Liver (tissue), 8 donors: ENCODE measurements at regions not wholly inside any gene's neighbourhood (a gene's known extent, or its start where the extent isn't known, plus 50 kb on each side); places are given as distances from the start of the nearest gene placed in this dataset.

ENCODE experiments used
- DNase-seq: peaks from one replicate; pipeline ENCODE4 v3.0.0-alpha.2; 2017; ENCODE audit warnings: low spot score
- H3K27ac ChIP-seq, 2 donors: one replicate each; pipeline ENCODE4 v1.7.0; 2013; ENCODE audit warnings: inconsistent platforms in 2 of 2, low read length in 2 of 2, control low read depth in 1 of 2, low read depth in 1 of 2, mild to moderate bottlenecking in 1 of 2
- H3K27me3 ChIP-seq, 4 donors: one replicate each; pipeline versions ENCODE4 v1.6.1 to v1.7.0; 2013; ENCODE audit warnings: low read length in 3 of 4, inconsistent platforms in 1 of 4, mild to moderate bottlenecking in 1 of 4, moderate library complexity in 1 of 4; ENCODE audit not compliant: control insufficient read depth in 4 of 4, insufficient read depth in 4 of 4
- H3K36me3 ChIP-seq, 4 donors: one replicate each; pipeline versions ENCODE4 v1.6.1 to v1.7.0; 2013; ENCODE audit warnings: low read length in 3 of 4, mild to moderate bottlenecking in 3 of 4, low read depth in 1 of 4, moderate library complexity in 1 of 4; ENCODE audit not compliant: control insufficient read depth in 4 of 4, insufficient read depth in 3 of 4
- H3K4me1 ChIP-seq, 4 donors: one replicate each; pipeline versions ENCODE4 v1.6.1 to v1.7.0; 2013; ENCODE audit warnings: low read length in 3 of 4, mild to moderate bottlenecking in 3 of 4, moderate library complexity in 1 of 4; ENCODE audit not compliant: control insufficient read depth in 4 of 4, insufficient read depth in 4 of 4
- H3K4me3 ChIP-seq, 3 donors: one replicate each; pipeline versions ENCODE4 v1.6.1 to v1.7.0; 2013; ENCODE audit warnings: low read length in 3 of 3, control low read depth in 1 of 3, low read depth in 1 of 3, mild to moderate bottlenecking in 1 of 3
- H3K9ac ChIP-seq, 2 donors: one replicate each; pipeline ENCODE4 v1.7.0; 2013; ENCODE audit warnings: low read length in 2 of 2, mild to moderate bottlenecking in 2 of 2, moderate library complexity in 2 of 2, control low read depth in 1 of 2, low read depth in 1 of 2
- H3K9me3 ChIP-seq, 4 donors: one replicate each; pipeline versions ENCODE4 v1.6.1 to v1.7.0; 2013; ENCODE audit warnings: low read length in 3 of 4; ENCODE audit not compliant: control insufficient read depth in 4 of 4
- EGR1 ChIP-seq, 2 donors: IDR thresholded peaks; 2 replicates each; pipeline ENCODE4 v1.6.1; 2016 to 2018; ENCODE audit warnings: antibody characterized with exemption in 2 of 2, low read depth in 2 of 2
- FOXA1 ChIP-seq: IDR thresholded peaks from 2 replicates; pipeline ENCODE4 v1.6.1; 2016; ENCODE audit warnings: antibody characterized with exemption
- FOXA2 ChIP-seq: IDR thresholded peaks from 2 replicates; pipeline ENCODE4 v1.6.1; 2016; ENCODE audit warnings: antibody characterized with exemption
- HNF4A ChIP-seq, 2 donors: conservative IDR thresholded peaks; 2 replicates each; pipeline ENCODE4 v1.6.1; 2016; ENCODE audit warnings: antibody characterized with exemption in 2 of 2, mild to moderate bottlenecking in 2 of 2
- HNF4G ChIP-seq: IDR thresholded peaks from 2 replicates; pipeline ENCODE4 v1.6.1; 2016; ENCODE audit warnings: antibody characterized with exemption
- JUND ChIP-seq, 2 donors: IDR thresholded peaks; 2 replicates each; pipeline ENCODE4 v1.6.1; 2016; ENCODE audit warnings: antibody characterized with exemption in 2 of 2
- RAD21 ChIP-seq, 2 donors: IDR thresholded peaks; 2 replicates each; pipeline ENCODE4 v1.6.1; 2016; ENCODE audit warnings: antibody characterized with exemption in 2 of 2, mild to moderate bottlenecking in 2 of 2
- RXRA ChIP-seq, 2 donors: IDR thresholded peaks; 2 replicates each; pipeline ENCODE4 v1.6.1; 2017 to 2018; ENCODE audit warnings: antibody characterized with exemption in 2 of 2, mild to moderate bottlenecking in 1 of 2
- SP1 ChIP-seq: IDR thresholded peaks from 2 replicates; pipeline ENCODE4 v1.6.1; 2018; ENCODE audit warnings: antibody characterized with exemption, mild to moderate bottlenecking
- TAF1 ChIP-seq: conservative IDR thresholded peaks from 2 replicates; pipeline ENCODE4 v1.6.1; 2016; ENCODE audit warnings: antibody characterized with exemption, mild to moderate bottlenecking
- YY1 ChIP-seq: IDR thresholded peaks from 2 replicates; pipeline ENCODE4 v1.6.1; 2016; ENCODE audit warnings: antibody characterized with exemption, mild to moderate bottlenecking
- WGBS: extraction: QIAGEN DNeasy Blood & Tissue Kit; methylation state at CpG from one replicate; pipeline ENCODE4 v1.1.7; 2013; 5-methylcytosine and 5-hydroxymethylcytosine counted together
- TF ChIP-seq, protein P1 (sequence below): IDR thresholded peaks from 2 replicates; pipeline ENCODE4 v1.6.1; 2016; ENCODE audit warnings: antibody characterized with exemption
- TF ChIP-seq, protein P2 (sequence below): IDR thresholded peaks from 2 replicates; pipeline ENCODE4 v1.6.1; 2016; ENCODE audit warnings: antibody characterized with exemption, mild to moderate bottlenecking
- TF ChIP-seq, protein P3 (sequence below): fragments of 150-350 bp; IDR thresholded peaks from 2 replicates; pipeline ENCODE4 v1.5.1; 2017; ENCODE audit warnings: improper control_type of control experiment, low read depth, low read length; ENCODE audit not compliant: missing input control
- donor health status: healthy.
- donor health status: healthy.
- donor health status: healthy.
- donor health status: healthy.
- donor health status: healthy.

DNA sequence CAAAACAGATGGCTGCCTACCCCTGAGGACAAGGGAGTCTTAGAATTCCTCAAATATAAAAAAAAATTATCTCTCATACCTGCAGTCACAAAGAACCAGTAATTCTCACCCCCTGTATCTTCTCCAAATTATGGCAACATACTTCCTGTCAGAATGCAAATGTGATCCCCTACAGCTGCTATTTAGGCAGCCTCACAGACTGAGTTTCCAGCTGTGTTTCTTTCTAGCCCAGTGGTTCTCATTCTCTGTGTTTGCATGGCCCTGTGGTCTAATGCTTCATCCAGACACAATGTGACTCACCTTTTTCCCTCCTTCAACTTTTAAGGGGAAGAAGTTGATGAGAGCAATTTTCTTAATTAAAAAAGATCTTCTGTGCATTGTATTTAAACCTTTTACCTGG, 726.3 kb downstream of the TSN start:
- H3K27me3 ChIP-seq = no peaks in the 10 kb centered on the region
- no peak overlapping the region for H3K4me3 ChIP-seq
- DNase-seq = no peak
- no peaks in the 10 kb centered on the region for H3K36me3 ChIP-seq
- no peaks in the 10 kb centered on the region for H3K4me1 ChIP-seq
- no peak overlapping the region for H3K27ac ChIP-seq
- TF ChIP-seq FOXA2 (no peak), YY1 (no peak), HNF4G (no peak), HNF4A (conservative IDR thresholded peaks at IDR 0.05) (no peak), RXRA (IDR thresholded peaks at IDR 0.05) (no peak), JUND (IDR thresholded peaks at IDR 0.05) (no peak), TAF1 (no peak), SP1 (no peak), EGR1 (IDR thresholded peaks at IDR 0.05; ENCODE audit: low read depth in 2 of 2) (no peak)
- TF ChIP-seq, protein P1, sequence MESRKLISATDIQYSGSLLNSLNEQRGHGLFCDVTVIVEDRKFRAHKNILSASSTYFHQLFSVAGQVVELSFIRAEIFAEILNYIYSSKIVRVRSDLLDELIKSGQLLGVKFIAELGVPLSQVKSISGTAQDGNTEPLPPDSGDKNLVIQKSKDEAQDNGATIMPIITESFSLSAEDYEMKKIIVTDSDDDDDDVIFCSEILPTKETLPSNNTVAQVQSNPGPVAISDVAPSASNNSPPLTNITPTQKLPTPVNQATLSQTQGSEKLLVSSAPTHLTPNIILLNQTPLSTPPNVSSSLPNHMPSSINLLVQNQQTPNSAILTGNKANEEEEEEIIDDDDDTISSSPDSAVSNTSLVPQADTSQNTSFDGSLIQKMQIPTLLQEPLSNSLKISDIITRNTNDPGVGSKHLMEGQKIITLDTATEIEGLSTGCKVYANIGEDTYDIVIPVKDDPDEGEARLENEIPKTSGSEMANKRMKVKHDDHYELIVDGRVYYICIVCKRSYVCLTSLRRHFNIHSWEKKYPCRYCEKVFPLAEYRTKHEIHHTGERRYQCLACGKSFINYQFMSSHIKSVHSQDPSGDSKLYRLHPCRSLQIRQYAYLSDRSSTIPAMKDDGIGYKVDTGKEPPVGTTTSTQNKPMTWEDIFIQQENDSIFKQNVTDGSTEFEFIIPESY = no peak
- TF ChIP-seq, protein P2, sequence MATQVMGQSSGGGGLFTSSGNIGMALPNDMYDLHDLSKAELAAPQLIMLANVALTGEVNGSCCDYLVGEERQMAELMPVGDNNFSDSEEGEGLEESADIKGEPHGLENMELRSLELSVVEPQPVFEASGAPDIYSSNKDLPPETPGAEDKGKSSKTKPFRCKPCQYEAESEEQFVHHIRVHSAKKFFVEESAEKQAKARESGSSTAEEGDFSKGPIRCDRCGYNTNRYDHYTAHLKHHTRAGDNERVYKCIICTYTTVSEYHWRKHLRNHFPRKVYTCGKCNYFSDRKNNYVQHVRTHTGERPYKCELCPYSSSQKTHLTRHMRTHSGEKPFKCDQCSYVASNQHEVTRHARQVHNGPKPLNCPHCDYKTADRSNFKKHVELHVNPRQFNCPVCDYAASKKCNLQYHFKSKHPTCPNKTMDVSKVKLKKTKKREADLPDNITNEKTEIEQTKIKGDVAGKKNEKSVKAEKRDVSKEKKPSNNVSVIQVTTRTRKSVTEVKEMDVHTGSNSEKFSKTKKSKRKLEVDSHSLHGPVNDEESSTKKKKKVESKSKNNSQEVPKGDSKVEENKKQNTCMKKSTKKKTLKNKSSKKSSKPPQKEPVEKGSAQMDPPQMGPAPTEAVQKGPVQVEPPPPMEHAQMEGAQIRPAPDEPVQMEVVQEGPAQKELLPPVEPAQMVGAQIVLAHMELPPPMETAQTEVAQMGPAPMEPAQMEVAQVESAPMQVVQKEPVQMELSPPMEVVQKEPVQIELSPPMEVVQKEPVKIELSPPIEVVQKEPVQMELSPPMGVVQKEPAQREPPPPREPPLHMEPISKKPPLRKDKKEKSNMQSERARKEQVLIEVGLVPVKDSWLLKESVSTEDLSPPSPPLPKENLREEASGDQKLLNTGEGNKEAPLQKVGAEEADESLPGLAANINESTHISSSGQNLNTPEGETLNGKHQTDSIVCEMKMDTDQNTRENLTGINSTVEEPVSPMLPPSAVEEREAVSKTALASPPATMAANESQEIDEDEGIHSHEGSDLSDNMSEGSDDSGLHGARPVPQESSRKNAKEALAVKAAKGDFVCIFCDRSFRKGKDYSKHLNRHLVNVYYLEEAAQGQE = no peak
- TF ChIP-seq, protein P3, sequence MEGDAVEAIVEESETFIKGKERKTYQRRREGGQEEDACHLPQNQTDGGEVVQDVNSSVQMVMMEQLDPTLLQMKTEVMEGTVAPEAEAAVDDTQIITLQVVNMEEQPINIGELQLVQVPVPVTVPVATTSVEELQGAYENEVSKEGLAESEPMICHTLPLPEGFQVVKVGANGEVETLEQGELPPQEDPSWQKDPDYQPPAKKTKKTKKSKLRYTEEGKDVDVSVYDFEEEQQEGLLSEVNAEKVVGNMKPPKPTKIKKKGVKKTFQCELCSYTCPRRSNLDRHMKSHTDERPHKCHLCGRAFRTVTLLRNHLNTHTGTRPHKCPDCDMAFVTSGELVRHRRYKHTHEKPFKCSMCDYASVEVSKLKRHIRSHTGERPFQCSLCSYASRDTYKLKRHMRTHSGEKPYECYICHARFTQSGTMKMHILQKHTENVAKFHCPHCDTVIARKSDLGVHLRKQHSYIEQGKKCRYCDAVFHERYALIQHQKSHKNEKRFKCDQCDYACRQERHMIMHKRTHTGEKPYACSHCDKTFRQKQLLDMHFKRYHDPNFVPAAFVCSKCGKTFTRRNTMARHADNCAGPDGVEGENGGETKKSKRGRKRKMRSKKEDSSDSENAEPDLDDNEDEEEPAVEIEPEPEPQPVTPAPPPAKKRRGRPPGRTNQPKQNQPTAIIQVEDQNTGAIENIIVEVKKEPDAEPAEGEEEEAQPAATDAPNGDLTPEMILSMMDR = no peak
- no peaks in the 10 kb centered on the region for H3K9me3 ChIP-seq
- H3K9ac ChIP-seq = no peak overlapping the region

DNA sequence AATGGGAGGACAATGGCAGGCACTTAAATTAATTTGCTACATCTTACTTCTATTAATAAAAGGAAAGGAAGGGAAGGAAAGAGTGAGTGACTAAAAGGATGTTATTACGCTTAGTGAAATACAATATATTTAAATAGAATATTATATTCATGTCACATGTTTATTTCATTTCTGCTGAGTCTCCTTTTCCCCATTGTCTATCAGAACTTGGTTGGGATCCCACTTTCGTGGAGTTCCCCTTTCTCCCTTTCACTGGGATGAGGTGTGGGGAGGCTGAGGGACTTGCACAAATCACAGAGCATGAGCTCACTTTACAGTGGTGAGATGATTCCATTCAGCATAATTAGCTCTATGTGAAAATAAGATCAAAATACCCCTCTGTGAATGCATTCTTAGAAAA, 730.6 kb downstream of the TSN start:
- no peaks in the 10 kb centered on the region for H3K36me3 ChIP-seq
- WGBS = 77% methylated on average over 2 of the region's 2 CpGs
- H3K27me3 ChIP-seq = no peaks in the 10 kb centered on the region
- H3K4me1 ChIP-seq = no peaks in the 10 kb centered on the region
- H3K4me3 ChIP-seq = no peak overlapping the region
- H3K9me3 ChIP-seq = no peaks in the 10 kb centered on the region
- DNase-seq = no peak
- no peak overlapping the region for H3K9ac ChIP-seq
- TF ChIP-seq HNF4G (no peak), FOXA1 (no peak), RAD21 (IDR thresholded peaks at IDR 0.05) (no peak), YY1 (no peak), SP1 (no peak)
- TF ChIP-seq, protein P2 = no peak
- H3K27ac ChIP-seq = no peak overlapping the region
